ENCODE measurements at regions not wholly inside any gene's neighbourhood (a gene's known extent, or its start where the extent isn't known, plus 50 kb on each side); places are given as distances from the start of the nearest gene placed in this dataset.
A peak's percentile ranks its signal among the peaks of the same experiment; 100 is the strongest.

DNA sequence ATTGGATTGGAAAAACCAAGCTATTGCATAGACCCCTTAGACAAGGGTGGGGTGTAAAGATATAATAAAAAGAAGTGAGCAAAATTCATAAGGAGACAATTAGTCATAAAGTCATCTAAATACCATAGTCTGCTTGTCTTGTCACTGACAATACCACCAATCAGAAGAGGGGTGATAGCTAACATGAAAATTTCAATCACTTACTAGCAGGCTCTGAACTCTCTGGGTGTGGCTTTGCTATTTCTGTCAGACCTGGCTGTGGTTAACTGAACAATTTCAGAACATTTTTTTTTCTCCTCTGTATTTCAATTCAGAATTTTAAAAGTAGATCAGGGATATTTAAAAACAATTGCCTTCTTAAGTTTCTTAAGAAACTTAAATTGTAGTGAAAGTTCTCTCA lies 158.5 kb upstream of the PRMT6 start:
- in situ Hi-C loops (cut with MboI; ENCODE audit: low pct_unique_long_range_greater_than_20kb, low sequenced_read_pairs, unreplicated experiment), result no loop called here
- no peak for DNase-seq (ENCODE audit: low spot score)
- TF ChIP-seq, protein P1, sequence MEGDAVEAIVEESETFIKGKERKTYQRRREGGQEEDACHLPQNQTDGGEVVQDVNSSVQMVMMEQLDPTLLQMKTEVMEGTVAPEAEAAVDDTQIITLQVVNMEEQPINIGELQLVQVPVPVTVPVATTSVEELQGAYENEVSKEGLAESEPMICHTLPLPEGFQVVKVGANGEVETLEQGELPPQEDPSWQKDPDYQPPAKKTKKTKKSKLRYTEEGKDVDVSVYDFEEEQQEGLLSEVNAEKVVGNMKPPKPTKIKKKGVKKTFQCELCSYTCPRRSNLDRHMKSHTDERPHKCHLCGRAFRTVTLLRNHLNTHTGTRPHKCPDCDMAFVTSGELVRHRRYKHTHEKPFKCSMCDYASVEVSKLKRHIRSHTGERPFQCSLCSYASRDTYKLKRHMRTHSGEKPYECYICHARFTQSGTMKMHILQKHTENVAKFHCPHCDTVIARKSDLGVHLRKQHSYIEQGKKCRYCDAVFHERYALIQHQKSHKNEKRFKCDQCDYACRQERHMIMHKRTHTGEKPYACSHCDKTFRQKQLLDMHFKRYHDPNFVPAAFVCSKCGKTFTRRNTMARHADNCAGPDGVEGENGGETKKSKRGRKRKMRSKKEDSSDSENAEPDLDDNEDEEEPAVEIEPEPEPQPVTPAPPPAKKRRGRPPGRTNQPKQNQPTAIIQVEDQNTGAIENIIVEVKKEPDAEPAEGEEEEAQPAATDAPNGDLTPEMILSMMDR (IDR thresholded peaks at IDR 0.05; ENCODE audit: extremely low read depth, insufficient read depth, missing control alignments), result no peak

DNA sequence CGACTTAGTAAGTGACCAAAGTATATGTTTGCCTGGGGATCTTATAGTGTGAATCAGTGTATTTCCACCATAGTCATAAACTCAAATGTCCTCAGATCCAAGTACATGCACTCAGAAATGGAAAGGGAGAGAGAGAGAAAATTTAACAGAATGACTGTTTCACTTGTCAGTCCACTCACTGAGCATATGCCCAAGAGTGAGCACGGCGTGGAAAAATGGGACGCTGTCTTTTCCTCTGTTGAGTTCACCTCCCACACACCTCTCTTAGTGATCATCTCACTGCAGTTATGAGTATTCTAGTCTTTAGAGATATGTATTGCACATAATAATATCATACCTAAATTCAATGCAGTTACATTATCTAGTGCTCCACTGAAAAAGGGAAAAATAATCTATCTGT lies 156.8 kb upstream of the PRMT6 start:
- TF ChIP-seq, protein P1 (IDR thresholded peaks at IDR 0.05; ENCODE audit: extremely low read depth, insufficient read depth, missing control alignments), result no peak
- no peak for DNase-seq (ENCODE audit: low spot score)
- in situ Hi-C loops (cut with MboI; ENCODE audit: low pct_unique_long_range_greater_than_20kb, low sequenced_read_pairs, unreplicated experiment), result no loop called here

DNA sequence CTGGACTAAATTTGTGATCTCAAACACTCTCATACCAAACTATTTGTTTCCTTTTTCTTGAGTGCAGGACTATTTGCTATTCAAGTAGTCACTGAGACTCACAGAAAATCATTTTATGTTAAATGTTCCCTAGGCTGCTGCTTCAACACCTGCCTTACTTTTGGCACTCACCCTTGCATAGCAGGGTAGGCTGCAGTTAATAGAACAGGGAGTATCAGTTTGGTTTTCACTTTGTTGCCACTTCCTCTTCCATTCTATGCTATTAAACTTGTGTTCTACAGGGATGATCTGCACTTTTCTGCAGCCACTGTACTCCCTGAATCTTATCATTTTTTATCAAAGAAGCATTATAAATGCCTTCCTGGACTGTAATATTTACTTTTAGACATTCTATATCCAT lies 148.7 kb upstream of the PRMT6 start:
- peak; percentile 34 for DNase-seq (ENCODE audit: low spot score)
- in situ Hi-C loops (cut with MboI; ENCODE audit: low pct_unique_long_range_greater_than_20kb, low sequenced_read_pairs, unreplicated experiment), result no loop called here
- TF ChIP-seq, protein P1 (IDR thresholded peaks at IDR 0.05; ENCODE audit: extremely low read depth, insufficient read depth, missing control alignments), result no peak

DNA sequence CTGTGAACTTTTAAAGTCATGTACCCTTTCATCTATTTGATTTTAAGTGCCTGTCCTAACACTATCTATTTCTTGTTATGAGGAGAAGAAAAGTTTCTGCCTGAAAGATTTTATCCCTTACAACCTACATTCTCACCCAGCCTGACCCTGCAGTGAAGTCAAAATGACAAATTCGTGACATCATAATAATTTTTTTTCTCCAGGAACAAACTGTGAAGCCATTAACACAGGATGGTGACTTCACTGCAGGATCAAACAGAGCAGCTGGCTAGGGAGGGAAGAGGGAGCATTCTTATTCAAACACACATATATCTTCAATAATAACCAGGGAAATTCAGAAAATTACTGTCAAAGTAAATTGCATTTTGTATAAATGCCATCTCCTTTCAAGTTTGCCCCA lies 147.8 kb upstream of the PRMT6 start:
- in situ Hi-C loops (cut with MboI; ENCODE audit: low pct_unique_long_range_greater_than_20kb, low sequenced_read_pairs, unreplicated experiment), result no loop called here
- TF ChIP-seq, protein P1 (IDR thresholded peaks at IDR 0.05; ENCODE audit: extremely low read depth, insufficient read depth, missing control alignments), result no peak
- no peak for DNase-seq (ENCODE audit: low spot score)

DNA sequence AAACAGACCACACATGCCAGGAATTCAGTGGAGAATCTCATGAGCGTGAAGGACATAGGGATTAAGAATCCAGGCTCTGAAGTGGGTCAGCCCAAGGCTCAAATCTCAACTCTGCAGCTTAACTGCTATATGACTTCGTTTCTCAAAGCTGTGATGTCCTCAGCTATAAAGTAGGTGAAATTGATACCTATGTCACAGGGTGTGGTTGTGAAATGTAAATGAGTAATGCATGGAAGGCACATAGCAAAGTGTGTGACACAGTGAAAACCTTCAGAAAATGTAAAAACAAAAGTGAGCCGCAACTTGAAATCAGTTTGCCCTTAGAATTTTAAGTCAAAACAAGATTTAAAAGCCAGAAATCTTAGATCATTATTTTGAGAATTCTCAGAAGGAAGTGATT lies 145.7 kb upstream of the PRMT6 start:
- TF ChIP-seq, protein P1 (IDR thresholded peaks at IDR 0.05; ENCODE audit: extremely low read depth, insufficient read depth, missing control alignments), result no peak
- no peak for DNase-seq (ENCODE audit: low spot score)
- in situ Hi-C loops (cut with MboI; ENCODE audit: low pct_unique_long_range_greater_than_20kb, low sequenced_read_pairs, unreplicated experiment), result no loop called here

DNA sequence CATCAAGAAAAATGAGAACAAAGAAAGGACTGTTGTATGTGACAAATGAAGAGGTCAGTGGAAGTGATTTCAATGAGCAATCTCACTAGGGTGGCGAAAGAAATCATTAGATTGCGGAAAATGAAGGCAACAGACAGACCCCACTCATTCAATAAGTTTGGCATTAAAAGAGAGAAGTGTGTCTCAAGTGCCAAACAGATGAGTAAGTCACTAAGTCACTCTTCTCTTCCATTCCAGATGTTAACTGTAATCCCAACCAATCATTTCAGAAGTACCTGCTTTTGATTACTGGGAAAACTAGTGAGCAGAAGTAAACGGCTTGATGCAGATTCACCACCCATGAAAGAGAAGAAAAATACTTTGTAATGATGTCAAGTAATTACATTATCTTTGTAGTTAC lies 144.3 kb upstream of the PRMT6 start:
- TF ChIP-seq, protein P1 (IDR thresholded peaks at IDR 0.05; ENCODE audit: extremely low read depth, insufficient read depth, missing control alignments), result no peak
- in situ Hi-C loops (cut with MboI; ENCODE audit: low pct_unique_long_range_greater_than_20kb, low sequenced_read_pairs, unreplicated experiment), result no loop called here
- no peak for DNase-seq (ENCODE audit: low spot score)

DNA sequence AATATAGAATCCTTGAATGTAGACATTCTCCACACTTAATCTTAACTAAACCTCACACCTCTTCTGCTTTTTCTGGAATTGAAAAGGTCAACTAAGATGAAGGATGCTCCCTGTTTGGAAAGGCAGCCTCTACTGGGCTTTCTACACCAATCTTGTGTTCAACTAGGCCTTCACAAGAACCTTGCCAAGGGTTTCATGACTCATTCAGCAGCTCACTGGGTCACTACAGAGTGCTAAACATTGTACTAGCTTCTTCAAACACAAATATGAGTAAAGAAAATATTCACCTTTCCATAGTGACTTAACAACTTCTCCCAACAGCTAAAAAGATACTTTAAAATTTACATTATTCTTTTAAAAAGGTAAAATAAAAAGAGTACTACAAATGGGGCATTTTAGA lies 135.3 kb upstream of the PRMT6 start:
- in situ Hi-C loops (cut with MboI; ENCODE audit: low pct_unique_long_range_greater_than_20kb, low sequenced_read_pairs, unreplicated experiment), result no loop called here
- DNase-seq (ENCODE audit: low spot score), result no peak
- TF ChIP-seq, protein P1 (IDR thresholded peaks at IDR 0.05; ENCODE audit: extremely low read depth, insufficient read depth, missing control alignments), result no peak

Data from GM13977 (cell line).